ENCODE measurements at regions not wholly inside any gene's neighbourhood (a gene's known extent, or its start where the extent isn't known, plus 50 kb on each side); places are given as distances from the start of the nearest gene placed in this dataset.
"Not testable (repeated sequence)": the region's sequence is repeated elsewhere in the genome, so short reads cannot be mapped to it uniquely, and the experiment has no call there.

DNA sequence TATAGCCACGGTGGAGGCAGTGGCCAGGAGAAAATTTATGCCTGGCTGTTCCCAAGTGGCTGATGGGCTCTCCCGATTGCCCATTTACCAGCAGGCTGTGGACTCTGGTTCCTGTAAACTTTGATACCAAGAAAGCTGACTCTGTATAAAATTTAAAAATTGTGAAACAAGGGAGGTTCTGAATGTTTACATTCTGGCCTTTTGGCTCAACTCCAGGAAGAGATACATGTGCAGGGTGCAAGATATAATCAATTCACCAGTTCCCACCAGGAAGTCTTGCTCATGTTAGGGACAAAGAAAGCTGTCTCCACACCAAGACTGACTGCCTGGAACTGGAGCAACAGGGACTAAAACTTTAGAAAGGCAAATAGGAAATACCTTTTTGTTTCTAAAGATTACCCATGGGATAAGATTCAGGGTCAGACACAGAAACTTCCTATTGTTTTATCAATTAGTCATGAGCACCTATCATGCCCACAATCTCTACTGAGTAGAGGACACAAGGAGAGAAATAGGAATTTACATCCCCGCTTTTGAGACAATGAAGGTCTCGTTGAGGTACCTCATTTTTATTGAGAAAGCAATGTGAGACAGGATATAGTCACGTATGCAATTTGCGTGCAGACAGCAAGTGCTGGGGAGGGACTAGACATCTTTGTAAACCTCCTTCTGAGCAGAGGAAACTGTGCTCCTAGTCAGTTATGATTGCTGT is 123.5 kb downstream of the LIPG start:
- Mint-ChIP-seq H3K4me1 (peaks cover 2% of the 10 kb centered on the region), H3K4me3 (no peak overlapping the region), H3K27me3 (peaks cover 15% of the 10 kb centered on the region), H3K36me3 (ENCODE audit: low read depth) (no peaks in the 10 kb centered on the region), H3K27ac (no peak overlapping the region)
- DNase-seq (no peak), ATAC-seq (no peak)
- no peaks in the 10 kb centered on the region for H3K9me3 ChIP-seq (ENCODE audit: control insufficient read depth, low read length, poor library complexity, severe bottlenecking)

DNA sequence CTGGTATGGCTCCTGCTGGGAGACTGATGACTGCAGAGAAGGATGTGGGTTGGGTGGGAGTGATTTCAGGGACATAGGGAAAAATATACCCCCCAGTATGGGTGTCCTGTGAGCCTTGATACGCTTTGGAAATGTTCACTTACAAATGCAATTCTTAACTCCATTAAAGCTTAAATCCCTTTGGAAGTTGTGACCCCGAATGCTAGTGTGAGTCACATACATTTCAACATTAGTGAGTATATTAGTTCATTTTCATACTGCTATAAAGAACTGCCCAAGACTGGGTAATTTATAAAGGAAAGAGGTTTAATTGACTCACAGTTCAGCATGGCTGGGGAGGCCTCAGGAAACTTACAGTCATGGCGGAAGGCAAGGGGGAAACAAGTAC is 120.9 kb downstream of the LIPG start:
- not testable (repeated sequence) for H3K9me3 ChIP-seq (ENCODE audit: control insufficient read depth, low read length, poor library complexity, severe bottlenecking); H3K4me3 Mint-ChIP-seq; H3K4me1 Mint-ChIP-seq; DNase-seq; H3K36me3 Mint-ChIP-seq (ENCODE audit: low read depth); ATAC-seq; H3K27ac Mint-ChIP-seq
- peaks cover 19% of the 10 kb centered on the region for H3K27me3 Mint-ChIP-seq

DNA sequence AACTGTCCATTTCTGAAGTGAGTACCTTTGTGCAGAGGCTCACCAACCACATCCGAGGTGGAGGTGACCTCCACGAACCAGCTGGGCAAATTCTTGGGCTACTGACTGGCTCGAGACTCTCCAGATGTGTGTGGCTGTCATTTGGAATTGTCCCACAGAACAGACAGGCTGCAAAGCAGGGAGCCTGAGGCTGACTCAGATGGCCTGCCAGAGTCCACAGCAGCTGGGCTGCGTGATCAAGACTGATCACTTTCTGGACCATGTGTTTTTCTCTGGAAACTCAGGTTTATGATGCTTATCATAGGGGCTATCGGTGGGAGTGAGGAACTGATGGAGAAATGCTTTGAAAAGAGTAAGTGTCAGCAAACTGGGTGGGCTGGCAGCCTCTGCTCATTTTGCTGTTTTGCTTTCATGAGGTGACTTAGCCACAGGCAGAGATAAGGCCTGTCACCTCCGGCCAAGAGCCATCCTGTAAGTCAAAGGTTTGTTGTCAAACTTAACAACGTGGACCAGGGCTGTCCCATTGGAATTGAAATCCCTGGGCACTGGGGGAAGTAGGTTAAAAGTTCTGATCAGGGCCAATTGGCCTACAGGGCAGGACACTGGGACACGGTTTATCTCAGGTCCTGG is 120.4 kb downstream of the LIPG start:
- H3K9me3 ChIP-seq (ENCODE audit: control insufficient read depth, low read length, poor library complexity, severe bottlenecking), result no peaks in the 10 kb centered on the region

DNA sequence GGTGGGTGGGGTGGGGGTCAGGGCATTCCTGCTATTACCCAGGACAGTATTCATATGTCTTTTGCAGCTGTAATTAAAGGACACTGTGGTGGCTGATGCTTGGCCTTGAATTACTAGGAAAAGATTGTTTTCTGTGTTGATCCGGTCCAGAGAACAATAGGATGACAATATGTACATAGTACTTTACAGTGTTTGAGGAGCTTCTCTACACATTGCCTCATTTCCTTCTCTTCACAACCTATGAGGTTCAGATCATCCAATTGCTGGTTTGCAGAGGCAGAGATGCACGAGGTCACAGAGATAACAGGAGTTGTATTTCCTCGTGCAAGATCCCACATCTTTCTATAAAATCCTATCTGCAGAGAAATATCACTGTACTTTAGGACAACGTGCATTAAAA is 119.5 kb downstream of the LIPG start:
- H3K27ac Mint-ChIP-seq, result no peak overlapping the region
- no peak overlapping the region for H3K4me3 Mint-ChIP-seq
- no peaks in the 10 kb centered on the region for H3K9me3 ChIP-seq (ENCODE audit: control insufficient read depth, low read length, poor library complexity, severe bottlenecking)
- DNase-seq (no peak), ATAC-seq (no peak)
- H3K36me3 Mint-ChIP-seq (ENCODE audit: low read depth), result no peaks in the 10 kb centered on the region
- peaks cover 25% of the 10 kb centered on the region for H3K27me3 Mint-ChIP-seq
- H3K4me1 Mint-ChIP-seq, result peaks cover 5% of the 10 kb centered on the region

More for the DNA sequence above, 120.4 kb downstream of the LIPG start:
- Mint-ChIP-seq H3K27me3 (peaks cover 24% of the 10 kb centered on the region), H3K4me3 (no peak overlapping the region), H3K27ac (no peak overlapping the region), H3K36me3 (ENCODE audit: low read depth) (no peaks in the 10 kb centered on the region), H3K4me1 (peaks cover 5% of the 10 kb centered on the region)
- DNase-seq (no peak), ATAC-seq (no peak)

DNA sequence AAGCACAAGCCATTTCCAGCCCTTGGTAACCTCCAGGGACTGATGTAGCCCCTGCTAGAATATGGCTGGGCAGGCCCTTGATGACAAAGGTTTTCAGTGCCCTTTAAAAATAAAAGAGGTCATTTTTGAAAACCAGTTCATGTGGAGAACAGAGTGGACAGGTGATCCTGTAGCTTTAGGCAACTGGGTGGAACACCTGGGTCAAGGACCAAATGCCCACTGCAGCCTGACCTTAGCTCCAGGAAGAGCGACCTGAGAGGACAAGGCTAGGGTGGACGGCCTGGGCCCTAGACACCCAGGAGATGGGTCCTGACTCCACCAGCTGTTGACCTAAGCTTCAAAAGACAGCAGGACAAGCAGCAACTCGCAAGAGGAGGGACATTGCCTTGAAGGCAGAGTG is 116.6 kb downstream of the LIPG start:
- ATAC-seq (no peak), DNase-seq (no peak)
- no peak overlapping the region for H3K27ac Mint-ChIP-seq
- H3K4me3 Mint-ChIP-seq, result no peak overlapping the region
- peaks cover 5% of the 10 kb centered on the region for H3K4me1 Mint-ChIP-seq
- H3K9me3 ChIP-seq (ENCODE audit: control insufficient read depth, low read length, poor library complexity, severe bottlenecking), result no peaks in the 10 kb centered on the region
- no peaks in the 10 kb centered on the region for H3K36me3 Mint-ChIP-seq (ENCODE audit: low read depth)
- H3K27me3 Mint-ChIP-seq, result peaks cover 28% of the 10 kb centered on the region

DNA sequence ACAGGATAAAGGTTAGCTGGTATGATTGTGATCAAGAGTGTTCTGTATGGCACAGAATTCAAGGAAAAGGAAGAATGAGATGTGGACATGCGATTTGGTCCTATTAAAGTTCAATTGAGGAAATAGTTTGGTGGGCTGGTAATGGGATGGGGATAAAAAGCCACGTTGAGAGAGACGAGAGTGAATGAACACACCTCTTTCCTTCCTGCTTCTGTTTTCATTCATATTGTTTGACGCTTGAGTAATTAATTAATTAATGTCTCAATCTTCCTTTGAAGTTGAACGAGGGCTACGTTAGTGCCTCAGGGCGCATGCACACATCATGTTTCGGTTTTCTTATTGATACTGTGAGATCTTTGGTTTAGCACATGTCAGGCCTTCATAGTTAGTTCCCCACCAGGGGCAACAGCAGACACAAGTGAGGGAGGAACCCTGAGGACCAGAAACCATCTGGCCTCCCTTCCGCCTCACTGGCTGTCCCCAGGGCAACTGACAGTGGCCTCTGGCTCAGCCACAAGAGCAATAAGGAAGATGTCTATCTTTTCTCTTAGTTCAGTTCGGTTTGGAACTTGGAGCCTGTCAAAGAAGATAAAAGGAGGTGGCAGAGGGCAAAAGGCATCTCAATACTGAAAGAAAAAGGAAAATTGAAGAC is 116.0 kb downstream of the LIPG start:
- ATAC-seq, result no peak
- peaks cover 5% of the 10 kb centered on the region for H3K4me1 Mint-ChIP-seq
- peaks cover 28% of the 10 kb centered on the region for H3K27me3 Mint-ChIP-seq
- H3K9me3 ChIP-seq (ENCODE audit: control insufficient read depth, low read length, poor library complexity, severe bottlenecking), result no peaks in the 10 kb centered on the region
- DNase-seq, result no peak
- no peak overlapping the region for H3K4me3 Mint-ChIP-seq
- H3K27ac Mint-ChIP-seq, result no peak overlapping the region
- H3K36me3 Mint-ChIP-seq (ENCODE audit: low read depth), result no peaks in the 10 kb centered on the region

DNA sequence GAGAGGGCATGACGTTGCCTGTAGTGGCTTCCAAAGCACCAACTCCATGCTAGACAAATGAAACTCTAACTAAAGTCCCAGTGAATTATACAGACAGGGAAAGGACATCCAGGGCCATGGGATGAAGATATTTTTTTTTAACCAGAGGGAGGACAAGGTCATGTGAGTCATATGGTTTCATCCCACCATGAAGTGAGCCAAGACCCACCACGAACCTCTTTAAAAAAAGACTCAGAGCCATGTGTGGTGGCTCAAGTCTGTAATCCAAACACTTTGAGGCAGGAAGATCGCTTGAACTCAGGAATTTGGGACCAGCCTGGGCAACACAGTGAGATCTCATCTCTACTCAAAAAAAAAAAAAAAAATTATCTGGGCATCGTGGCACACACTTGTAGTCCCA is 115.2 kb downstream of the LIPG start:
- no peak overlapping the region for H3K4me3 Mint-ChIP-seq
- H3K4me1 Mint-ChIP-seq, result peaks cover 5% of the 10 kb centered on the region
- peaks cover 31% of the 10 kb centered on the region for H3K27me3 Mint-ChIP-seq

DNA sequence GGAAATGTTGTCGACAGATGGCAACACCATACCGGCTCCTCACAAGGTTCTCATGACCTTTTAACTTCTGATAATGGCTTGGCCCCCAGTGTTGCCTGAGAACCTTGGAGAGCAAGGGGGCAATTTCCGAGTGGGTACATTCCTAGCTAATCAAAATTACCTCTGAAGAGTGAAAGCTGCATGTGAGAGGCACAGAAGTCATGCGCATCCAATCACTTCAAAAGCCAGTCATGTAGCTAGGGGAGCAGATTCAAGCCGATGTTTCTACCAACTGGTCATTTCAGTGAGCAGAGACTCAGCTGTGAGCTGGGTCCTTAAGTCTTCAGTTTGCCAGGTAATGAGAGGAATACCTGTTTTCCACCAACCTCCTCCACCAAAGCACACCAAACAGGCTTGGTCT is 111.4 kb downstream of the LIPG start:
- H3K4me3 Mint-ChIP-seq, result no peak overlapping the region
- H3K9me3 ChIP-seq (ENCODE audit: control insufficient read depth, low read length, poor library complexity, severe bottlenecking), result no peaks in the 10 kb centered on the region
- H3K4me1 Mint-ChIP-seq, result peaks cover 5% of the 10 kb centered on the region
- H3K27ac Mint-ChIP-seq, result no peak overlapping the region
- DNase-seq (no peak), ATAC-seq (no peak)
- H3K36me3 Mint-ChIP-seq (ENCODE audit: low read depth), result no peaks in the 10 kb centered on the region
- H3K27me3 Mint-ChIP-seq, result peaks cover 60% of the 10 kb centered on the region

More for the DNA sequence above, 115.2 kb downstream of the LIPG start:
- H3K36me3 Mint-ChIP-seq (ENCODE audit: low read depth), result no peaks in the 10 kb centered on the region
- ATAC-seq (no peak), DNase-seq (no peak)
- H3K27ac Mint-ChIP-seq, result no peak overlapping the region
- H3K9me3 ChIP-seq (ENCODE audit: control insufficient read depth, low read length, poor library complexity, severe bottlenecking), result no peaks in the 10 kb centered on the region

DNA sequence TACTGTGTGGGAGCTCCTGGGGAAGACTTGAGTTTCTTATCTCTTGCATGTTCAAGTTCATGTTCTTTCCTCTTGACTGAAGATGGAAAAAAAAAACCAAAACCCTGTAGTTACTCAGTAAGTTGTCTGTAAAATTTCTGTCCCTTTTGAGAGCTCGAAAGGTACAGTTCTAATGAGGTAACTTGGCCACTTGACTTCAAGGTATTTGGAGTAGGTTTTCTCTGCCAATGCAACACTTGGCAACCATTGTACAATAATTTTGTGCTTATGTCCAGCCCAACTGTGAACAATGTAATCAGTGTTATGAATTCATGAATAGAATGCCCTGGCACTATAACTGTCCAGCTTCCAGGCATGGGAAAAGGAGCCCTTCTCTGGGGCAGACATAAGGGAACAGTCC is 111.0 kb downstream of the LIPG start:
- Mint-ChIP-seq H3K4me1 (peaks cover 3% of the 10 kb centered on the region), H3K27me3 (peaks cover 58% of the 10 kb centered on the region), H3K4me3 (no peak overlapping the region), H3K27ac (no peak overlapping the region), H3K36me3 (ENCODE audit: low read depth) (no peaks in the 10 kb centered on the region)
- DNase-seq (no peak), ATAC-seq (no peak)
- no peaks in the 10 kb centered on the region for H3K9me3 ChIP-seq (ENCODE audit: control insufficient read depth, low read length, poor library complexity, severe bottlenecking)

DNA sequence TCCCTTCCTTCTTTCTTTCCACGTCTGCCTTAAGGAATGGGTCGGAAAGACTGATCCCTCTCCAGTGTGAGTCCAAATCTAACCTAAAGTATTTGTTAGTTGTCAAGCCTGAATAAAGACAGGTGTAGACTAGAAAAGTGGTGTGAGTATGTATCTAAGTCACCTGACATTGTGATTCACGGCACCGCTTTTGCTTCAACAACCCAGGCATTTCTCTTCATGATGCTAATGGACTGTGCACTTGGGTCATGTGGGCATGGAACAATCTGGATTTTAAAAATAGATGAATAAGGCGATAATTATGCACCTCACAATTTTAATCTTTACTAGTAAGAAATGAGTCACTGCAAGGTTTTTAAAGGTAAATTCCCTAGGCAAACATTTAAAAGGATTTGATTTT is 107.5 kb downstream of the LIPG start:
- DNase-seq, result no peak
- Mint-ChIP-seq H3K36me3 (ENCODE audit: low read depth) (no peaks in the 10 kb centered on the region), H3K4me3 (no peak overlapping the region), H3K27me3 (peaks cover 74% of the 10 kb centered on the region), H3K27ac (no peak overlapping the region), H3K4me1 (no peaks in the 10 kb centered on the region)
- H3K9me3 ChIP-seq (ENCODE audit: control insufficient read depth, low read length, poor library complexity, severe bottlenecking), result no peaks in the 10 kb centered on the region
- no peak for ATAC-seq

DNA sequence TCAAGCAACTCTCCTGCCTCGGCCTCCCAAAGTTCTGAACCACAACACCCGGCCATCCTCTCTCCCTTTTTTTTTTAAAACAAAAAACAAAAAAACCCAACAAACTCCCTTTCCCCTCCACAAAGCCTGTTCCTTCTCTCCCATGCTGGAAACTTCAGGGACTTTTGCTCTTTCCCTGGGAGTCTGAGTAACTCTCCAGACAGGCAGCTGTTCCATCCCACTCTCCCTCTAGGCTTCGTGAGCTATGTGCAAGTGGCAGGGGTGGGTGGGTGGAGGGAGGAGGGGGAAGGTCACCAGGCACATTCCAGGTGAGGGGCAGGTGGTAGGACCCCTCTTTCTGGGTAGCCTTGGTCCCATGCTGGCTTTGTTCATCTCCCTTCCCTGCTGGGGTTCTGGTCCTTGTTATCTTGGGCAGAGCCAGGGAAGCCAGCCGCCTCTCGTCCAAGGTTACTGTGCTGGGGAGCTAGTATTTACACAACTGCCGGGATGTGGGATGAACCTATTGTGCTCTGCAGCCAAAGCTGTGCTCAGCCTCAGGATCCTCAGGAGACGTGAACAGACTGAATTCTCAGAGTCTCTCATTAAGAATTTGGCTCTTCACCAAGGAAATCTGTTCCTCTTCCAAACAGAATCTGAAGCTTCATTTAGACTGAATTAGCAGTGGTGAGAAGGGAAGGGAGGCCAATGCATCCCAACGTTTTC is 106.9 kb downstream of the LIPG start:
- H3K27me3 Mint-ChIP-seq, result peaks cover 74% of the 10 kb centered on the region
- DNase-seq (no peak), ATAC-seq (no peak)
- H3K4me1 Mint-ChIP-seq, result no peaks in the 10 kb centered on the region
- no peaks in the 10 kb centered on the region for H3K9me3 ChIP-seq (ENCODE audit: control insufficient read depth, low read length, poor library complexity, severe bottlenecking)
- H3K36me3 Mint-ChIP-seq (ENCODE audit: low read depth), result no peaks in the 10 kb centered on the region
- no peak overlapping the region for H3K4me3 Mint-ChIP-seq
- no peak overlapping the region for H3K27ac Mint-ChIP-seq

DNA sequence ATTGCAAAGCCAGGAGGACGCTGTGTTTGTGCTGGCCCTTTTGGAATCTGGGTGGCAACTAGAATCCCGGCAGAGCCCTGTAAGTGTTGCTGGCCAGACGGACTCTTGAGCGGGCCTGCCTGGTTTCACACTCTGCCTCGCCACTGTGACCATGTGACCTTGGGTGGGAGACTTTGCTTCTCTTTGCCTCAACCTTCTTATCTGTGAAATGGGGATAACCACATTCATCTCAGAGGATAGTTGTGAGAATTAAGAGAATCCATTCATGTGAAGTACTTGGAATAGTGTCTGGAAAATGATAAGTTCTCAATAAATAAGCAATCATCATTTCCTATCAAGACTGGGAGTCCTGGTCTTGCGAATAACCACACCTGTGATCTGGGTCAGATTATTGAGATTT is 105.6 kb downstream of the LIPG start:
- Mint-ChIP-seq H3K36me3 (ENCODE audit: low read depth) (no peaks in the 10 kb centered on the region), H3K4me3 (no peak overlapping the region), H3K27me3 (peaks cover 77% of the 10 kb centered on the region), H3K4me1 (no peaks in the 10 kb centered on the region), H3K27ac (no peak overlapping the region)
- DNase-seq (no peak), ATAC-seq (no peak)
- no peaks in the 10 kb centered on the region for H3K9me3 ChIP-seq (ENCODE audit: control insufficient read depth, low read length, poor library complexity, severe bottlenecking)

DNA sequence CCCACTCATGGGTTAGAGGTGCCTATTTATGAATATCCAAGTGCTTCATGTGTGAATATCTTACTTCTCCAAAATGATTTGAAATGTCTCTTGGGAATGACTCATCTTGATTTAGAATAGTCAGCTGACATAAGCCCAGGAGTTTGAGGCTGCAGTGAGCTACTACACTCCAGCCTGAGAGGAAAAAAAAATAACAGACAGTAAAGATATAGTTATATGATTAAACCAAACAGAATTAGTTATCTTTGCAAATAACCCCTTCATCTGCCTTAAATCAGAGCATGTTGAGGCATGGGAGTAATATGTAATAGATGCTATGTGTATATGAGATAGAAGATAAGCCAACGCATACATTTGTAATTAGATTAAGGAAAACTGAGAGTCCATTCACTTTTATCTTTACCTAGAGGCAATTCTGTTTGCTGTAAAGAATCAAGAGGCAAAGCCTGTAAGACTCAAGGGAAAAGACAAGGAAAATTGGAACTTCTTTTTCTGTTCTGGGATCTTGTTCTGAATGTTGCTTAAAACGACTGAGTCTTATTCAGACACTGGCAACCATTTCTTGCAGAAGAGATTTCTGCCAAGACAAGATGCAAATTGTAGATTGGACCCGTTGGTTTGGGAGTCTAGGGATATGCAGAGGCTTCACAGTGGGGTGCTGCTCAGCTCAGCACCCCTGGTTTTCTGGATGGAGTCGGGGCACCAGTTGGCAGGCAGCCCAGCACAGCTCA is 104.4 kb downstream of the LIPG start:
- H3K4me1 Mint-ChIP-seq, result no peaks in the 10 kb centered on the region
- no peak overlapping the region for H3K4me3 Mint-ChIP-seq
- no peaks in the 10 kb centered on the region for H3K9me3 ChIP-seq (ENCODE audit: control insufficient read depth, low read length, poor library complexity, severe bottlenecking)
- H3K27ac Mint-ChIP-seq, result no peak overlapping the region
- peaks cover 78% of the 10 kb centered on the region for H3K27me3 Mint-ChIP-seq
- no peaks in the 10 kb centered on the region for H3K36me3 Mint-ChIP-seq (ENCODE audit: low read depth)
- DNase-seq (no peak), ATAC-seq (no peak)

Measured in T-helper 17 cell (primary cell).